Endometrial microvascular endothelial cells (primary cell): ENCODE measurements at regions not wholly inside any gene's neighbourhood (a gene's known extent, or its start where the extent isn't known, plus 50 kb on each side); places are given as distances from the start of the nearest gene placed in this dataset.
"Not testable (repeated sequence)": the region's sequence is repeated elsewhere in the genome, so short reads cannot be mapped to it uniquely, and the experiment has no call there.

Experiments
- in situ Hi-C: cut with HindIII; loops from 2 replicates; pipeline ENCODE4 v1.10.0; 2017; ENCODE audit warnings: low sequenced_read_pairs, low pct_unique_long_range_greater_than_20kb; ENCODE audit errors: inconsistent ontology term

DNA sequence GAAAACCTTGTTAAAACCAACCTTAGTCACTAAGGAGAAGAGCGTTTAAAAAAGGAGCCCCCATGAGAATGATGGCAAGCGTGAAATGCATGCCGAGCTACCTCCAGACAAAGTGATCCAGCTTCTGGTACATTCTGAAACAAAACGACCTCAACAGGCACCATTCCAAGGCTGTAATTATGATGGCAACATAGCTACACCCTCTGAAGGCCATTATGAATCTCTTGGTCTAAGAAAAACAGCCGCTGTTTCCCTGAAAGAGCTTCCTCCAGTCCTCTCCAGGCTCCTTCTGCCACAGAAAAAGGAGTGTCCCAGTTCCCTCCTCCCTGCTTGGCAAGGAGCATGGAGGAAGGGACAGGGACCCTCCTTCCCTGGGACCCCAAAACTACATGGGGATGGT is 50.0 kb upstream of the ABLIM1 start:
- in situ Hi-C loops: no loop called here

DNA sequence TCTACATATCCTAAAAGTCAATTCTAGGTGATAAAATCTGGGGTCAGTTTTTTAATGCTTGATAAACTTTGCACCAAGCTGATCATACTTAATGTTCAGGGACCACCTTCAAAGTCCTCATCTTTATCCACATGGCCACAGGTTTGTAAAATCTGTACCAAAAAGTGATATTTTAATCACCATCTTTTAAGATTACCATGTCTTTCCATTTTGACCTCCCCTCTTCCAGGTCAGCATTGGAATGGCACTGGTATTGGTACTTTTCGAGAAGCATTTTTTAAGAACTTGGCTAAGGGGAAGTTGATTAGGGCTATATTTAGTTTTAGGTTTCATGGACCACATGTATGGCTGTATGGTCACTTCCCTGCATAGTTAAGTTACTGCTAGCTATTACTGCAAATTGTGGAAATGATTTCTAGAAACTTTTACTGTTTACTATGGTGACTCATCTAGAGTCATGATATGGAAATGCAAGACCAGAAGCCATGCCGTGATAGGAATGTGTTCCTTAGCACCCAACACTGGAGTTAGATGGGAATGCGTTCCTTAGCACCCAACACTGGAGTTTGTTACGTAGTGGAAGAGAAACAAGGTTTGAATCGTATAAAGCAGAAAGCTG is 50.8 kb upstream of the ABLIM1 start:
- in situ Hi-C loops: no loop called here

DNA sequence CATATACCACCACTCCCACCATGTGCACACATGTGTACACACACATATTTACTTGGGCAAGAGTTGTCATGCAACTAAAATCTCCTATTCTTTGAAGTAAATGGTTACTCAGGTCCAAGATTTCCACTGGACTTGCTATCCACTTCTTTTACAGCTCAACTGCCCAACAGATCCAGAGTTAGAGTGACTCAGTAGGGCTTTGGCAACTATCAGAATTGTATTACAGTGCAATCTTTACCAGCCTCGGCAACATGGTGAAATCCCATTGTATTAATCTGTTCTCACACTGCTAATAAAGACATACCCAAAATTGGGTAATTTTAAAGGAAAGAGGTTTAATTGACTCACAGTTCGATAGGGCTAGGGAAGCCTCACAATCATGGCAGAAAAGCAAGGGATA is 51.9 kb upstream of the ABLIM1 start:
- in situ Hi-C loops: no loop called here

DNA sequence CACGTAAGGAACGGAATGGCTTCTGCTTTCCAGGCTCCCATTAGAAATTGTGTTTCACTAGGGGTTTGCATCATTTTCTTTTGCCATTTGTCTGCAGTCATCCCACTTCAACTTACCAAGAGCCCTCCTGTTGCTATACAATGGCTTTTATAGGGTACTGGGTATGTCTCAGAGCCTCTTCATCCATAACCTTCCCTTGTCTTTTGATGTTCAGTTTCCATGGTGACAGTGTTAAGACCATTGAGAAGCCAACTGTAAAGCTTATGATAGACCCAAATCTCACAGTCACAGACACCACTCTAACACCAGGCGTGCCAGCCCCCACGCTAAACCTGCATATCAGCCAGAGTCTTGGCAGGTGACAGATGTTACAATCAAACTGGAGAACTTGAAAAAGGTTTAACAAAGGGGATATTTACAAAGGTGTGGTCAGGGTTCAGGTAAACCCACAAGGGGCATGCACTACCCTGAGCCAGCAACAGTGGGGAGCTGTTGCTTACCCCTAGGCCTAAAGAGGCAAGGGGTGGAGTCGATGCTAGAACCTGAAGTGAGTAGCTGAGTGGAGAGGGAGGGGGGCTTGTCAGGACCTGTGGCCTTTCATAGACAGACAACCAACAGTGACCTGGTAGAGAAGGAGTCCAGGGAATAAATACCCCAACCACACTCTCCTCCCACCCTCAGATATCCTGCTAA is 53.2 kb upstream of the ABLIM1 start:
- in situ Hi-C loops: no loop called here

DNA sequence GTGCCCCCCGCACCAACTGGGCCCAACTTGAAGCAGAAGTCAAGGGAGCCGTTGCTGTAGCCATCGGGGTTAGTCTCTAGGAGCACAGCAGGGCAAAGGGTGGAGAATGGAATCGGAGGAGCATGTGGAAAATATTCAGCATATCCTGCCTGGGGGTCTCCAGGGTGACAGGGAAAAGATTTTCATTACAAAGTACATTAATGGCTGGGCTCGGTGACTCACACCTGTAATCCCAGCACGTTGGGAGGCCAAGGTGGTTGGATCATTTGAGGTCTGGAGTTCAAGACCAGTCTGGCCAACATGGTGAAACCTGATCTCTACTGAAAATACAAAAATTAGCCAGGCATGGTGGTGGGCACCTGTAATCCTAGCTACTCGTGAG is 53.8 kb upstream of the ABLIM1 start:
- in situ Hi-C loops: no loop called here

DNA sequence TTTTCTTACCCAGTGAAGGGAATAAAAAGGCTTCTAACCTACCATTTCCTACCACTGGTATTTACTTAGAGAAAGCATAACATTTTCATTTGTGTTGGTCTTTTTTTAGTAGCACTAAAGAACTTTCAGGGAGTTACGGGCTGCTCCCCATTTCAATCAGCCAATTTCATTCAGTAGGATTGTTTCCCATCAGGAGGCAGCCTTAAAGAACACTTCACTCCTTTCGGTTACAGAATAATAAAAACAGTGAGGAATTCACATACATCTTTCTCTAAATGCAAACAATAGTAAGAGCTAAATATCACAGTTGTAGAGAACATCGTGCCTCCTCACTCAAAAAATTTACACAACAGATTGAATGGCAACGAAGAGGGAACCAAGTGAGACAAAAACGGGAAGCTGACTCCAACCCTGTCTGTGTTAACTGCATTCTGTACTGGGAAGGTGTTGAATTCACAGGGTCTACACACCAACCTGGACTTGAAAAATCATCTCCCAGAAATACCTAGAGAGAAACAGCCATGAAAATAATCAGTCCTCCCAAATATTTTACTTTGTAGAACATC is 55.5 kb upstream of the ABLIM1 start:
- in situ Hi-C loops: no loop called here

DNA sequence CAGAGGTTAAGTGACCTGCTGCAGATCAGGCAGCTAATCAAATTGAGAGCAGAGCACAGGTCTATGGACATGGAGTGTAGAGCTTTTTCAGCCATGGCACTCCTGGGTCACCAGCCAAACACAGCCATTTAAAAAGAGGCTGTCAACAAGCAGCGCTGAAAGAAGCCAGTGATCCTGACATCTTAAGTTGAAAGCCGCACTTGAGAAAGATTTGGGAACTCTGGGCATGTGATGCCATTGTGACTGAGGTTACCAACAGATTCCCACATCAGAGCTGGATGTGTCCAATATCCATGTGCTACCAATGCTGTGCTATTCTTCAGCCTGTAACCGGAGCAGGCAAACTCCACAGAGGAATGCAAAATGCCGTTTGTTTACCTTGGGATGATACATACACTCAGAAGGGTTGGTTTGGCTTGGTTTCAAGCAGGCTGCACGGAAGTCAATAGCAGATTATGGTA is 56.2 kb upstream of the ABLIM1 start:
- in situ Hi-C loops: no loop called here

DNA sequence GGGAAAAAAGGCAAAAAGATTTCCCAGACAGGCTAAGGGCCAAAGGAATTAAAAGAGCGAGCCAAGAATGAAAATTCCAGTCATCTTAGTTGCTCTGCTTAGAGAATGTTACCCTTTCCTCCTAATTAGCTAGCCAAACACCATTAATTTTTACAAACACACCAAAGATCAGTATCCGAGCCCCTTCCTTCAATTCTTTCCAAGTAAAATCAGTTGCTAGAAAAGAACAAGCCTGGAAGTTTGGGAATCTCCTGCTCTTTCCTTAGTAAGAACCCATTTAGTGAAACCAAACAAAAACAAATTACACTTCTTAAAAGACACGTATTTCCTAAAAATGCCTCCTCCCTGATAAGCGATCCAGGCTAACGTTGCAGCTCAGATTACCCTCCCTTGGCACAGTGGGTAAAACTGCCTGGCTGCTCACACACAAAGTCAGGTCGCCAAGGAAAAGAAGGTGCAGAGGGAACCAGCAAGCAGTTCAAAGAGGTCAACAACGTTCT is 57.1 kb upstream of the ABLIM1 start:
- in situ Hi-C loops: no loop called here

DNA sequence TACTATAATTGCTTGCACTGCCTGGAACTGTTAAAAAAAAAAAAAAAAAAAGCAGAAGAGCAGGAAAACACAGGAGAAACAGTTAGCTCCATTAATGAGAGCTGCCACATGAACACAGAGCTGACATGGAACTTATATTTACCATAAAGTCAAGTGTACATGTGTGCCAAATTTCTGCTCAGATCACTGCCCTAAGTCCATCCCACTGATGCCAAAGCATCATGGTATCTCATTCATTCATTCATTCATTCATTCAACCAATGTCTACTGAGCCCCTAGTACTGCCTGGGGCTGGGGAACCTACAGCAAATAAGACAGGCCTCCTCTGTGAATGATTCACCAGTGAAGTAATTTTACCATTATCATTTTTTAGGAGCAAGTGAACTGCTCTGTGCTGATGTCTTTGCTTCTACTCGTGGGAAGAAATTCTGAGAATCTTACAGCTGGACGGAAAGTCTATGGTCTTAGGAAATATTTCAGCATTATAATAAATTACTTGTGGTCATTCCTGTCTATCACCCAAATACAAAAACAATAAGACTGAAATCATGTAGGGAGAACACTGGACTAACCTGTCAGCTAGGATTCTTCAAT is 58.8 kb upstream of the ABLIM1 start:
- in situ Hi-C loops: no loop called here

DNA sequence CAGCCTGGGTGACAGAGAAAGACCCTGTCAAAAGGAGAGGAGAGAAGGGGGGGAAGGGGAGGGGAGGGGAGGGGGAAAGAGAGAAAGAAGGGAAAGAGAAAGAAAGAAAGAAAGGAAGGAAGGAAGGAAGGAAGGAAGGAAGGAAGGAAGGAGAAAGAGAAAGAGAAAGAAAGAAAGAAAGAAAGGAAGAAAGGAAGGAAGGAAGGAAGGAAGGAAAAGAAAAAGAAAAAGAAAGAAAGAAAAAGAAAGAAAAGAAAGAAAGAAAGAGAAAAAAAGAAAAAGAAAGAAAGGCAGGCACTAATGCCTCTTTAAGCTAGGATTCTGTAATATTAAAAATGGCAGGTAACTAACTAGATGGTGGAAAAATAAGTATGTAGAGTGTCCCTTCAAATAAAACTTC is 59.8 kb upstream of the ABLIM1 start:
- in situ Hi-C loops: not testable (repeated sequence)

DNA sequence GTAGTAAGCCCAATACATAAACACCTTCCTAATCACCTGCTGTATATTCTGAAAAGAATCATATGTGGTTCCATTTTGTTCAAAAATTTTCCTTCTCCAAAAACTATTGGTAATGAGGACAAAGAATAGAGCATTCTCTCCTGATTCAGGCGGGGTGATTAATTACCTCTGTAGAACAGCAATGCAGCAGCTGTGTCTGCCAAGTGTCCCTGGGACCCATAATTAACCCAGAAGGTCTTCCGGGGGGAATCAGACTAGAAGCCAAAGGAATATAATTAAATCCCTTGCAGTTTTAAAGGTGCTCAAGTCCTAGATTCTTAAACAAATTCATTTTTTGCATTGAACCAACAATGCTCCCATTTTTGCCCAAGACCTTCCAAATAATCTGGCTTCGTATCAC is 60.3 kb upstream of the ABLIM1 start:
- in situ Hi-C loops: no loop called here

DNA sequence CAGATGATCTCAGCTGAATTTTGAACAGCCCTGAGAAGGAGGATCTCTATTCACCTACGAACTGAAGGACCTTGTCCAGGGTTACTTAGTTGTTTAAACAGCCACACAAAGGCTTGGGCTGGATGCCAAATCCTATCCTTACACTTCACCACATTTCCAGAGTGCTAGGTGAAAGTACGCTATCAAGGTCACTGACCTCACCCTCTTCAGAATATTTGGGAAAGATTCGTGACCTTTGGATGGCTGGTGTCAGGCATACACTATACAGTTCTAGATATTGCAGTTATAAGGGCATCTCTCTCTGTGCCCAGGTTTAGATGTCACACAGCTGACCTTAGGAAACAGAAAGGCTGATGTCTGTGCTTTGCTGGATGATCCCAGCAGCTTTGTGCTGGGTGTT is 61.2 kb upstream of the ABLIM1 start:
- in situ Hi-C loops: no loop called here

DNA sequence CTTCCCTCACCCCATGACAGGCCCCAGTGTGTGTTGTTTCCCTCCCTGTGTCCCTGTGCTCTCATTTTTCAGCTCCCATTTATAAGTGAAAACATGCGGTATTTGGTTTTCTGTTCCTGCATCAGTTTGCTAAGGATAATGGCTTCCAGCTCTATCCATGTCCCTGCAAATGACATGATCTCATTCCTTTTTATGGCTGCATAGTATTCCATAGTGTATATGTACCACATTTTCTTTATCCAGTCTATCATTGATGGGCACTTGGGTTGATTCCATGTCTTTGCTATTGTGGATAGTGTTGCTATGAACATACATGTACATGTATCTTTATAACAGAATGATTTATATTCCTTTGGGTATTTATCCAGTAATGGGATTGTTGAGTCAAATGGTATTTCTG is 61.9 kb upstream of the ABLIM1 start:
- in situ Hi-C loops: not testable (repeated sequence)

DNA sequence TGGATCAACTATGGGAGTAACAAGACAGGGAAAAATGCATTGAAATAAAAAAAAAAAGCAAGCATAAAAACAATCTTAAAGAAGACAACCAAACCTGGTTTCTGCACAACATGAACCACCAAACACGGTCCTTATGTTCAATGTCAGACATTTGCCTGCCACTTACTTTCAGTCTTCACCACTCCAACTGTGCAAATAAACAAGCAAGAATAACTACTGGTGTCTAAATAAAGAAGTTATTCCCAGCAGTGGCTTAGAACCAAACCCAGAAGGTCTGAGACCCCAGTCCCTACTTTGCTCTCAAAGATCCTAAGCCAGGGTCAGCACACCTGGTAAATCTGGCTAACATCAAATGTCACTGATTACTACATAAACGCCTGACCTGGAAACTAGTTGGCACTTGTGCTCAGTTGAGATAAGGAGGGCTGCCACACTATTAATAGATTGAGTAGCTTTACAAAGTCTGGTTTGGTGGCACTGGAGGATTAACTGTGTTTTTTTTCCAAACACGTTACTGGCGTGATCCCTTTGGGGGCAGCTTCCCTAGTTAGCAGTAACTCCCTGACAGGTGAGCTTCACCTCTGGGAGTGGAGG is 62.7 kb upstream of the ABLIM1 start:
- in situ Hi-C loops: no loop called here

DNA sequence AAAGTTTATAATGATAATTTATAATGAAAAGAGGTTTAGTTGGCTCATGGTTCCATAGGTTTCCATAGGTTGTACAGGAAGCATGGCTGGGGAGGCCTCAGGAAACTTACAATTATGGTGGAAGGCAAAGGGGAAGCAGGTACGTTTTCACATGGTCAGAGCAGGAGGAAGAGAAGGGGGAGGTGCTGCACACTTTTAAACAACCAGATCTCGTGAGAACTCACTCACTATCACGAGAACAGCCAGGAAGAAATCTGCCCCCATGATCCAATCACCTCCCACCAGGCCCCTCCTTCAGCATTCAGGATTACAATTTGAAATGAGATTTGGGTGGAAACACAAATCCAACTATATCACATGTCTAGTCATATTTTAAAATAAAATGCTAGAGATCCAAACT is 64.1 kb upstream of the ABLIM1 start:
- in situ Hi-C loops: not testable (repeated sequence)

DNA sequence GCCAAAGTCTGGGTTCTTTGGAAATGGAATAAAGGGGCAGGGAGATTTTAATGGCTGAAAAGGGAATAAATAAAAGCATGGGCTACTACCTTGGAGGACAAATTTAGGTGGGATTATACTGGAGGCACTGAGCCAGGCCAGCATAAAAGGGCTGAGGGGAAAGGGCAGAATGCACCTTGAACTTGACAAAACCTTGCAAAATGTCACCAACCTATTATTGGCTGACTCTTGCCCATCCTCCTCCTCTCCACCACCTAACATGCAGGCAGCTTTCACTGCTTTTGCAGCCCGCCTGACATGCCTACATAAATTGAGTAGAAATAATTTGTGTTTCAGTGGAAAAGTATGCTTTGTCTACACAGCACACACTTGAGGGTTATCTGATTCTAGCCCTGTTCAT is 65.3 kb upstream of the ABLIM1 start:
- in situ Hi-C loops: no loop called here

DNA sequence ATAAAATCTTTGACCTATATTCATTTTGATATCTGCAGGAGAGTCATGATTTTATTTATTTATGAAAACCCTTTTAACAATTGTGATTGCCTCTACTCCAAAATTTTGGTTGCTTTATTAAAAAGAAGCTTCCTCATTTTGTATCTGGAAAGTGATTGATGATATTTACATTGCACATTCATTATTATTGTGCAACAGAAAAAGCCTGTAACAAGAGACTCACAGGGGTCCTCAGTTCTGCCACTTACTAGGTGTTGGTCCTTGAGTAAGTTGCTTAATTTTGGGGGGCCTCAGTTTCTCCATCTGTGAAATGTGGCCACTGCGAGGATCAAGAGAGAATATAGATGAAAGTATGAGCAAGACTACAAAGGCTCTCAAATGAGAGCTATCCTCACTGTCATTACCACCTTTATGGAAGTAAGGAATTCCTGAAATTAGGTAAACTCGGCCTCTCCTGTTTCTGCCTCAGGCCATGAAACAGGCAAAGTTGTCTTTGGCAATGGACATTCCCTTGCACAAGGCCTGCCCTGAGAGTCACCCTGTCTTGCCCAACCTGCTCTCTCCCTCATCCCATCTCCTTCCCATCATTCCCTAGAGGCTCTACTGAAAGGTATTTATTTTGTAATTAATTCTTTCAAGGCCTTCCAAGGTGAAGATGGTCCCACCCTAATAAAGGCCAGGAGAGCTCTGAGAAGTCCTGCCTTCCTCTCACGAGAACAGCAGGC is 66.1 kb upstream of the ABLIM1 start:
- in situ Hi-C loops: no loop called here

DNA sequence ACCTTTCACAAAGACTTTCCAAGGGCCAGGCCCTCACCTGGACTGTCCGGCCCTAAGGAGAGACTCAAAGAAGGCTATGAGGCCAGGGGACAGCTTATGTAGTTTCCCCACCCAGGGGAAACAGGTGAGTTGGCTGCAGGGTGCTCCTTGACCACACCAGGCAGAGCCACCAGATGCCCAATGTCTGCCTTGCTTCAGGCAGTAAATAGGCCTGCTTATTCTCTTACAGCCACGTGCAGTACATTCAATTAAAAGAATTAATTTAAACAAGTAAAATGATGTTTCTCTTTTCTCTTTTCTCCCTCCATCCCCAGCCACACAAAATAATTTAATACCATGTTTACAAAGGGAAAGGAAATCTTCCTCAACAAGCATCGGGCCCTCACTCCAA is 66.6 kb upstream of the ABLIM1 start:
- in situ Hi-C loops: no loop called here

DNA sequence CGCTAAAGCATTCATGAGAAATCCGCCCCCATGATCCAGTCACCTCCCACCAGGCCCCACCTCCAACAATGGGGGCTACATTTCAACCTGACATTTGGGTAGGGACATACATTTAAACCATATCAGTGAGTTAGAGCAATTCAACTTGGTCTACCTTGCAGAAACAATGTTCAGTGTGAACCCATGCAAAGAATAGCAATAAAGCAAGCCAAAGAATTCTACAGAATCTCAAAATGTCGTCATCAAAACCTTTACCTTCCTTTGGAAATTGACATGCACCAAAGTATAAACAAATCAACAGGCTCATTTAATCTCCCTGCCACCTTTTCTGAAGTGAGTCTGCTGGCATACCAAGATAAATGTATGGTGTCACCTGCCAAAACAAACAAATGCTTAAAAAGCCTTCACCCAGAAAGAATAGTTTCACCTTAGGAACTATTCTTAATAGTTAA is 68.8 kb upstream of the ABLIM1 start:
- in situ Hi-C loops: no loop called here
